ENCODE measurements at regions not wholly inside any gene's neighbourhood (a gene's known extent, or its start where the extent isn't known, plus 50 kb on each side); places are given as distances from the start of the nearest gene placed in this dataset.

GRCh38 chr19:34066007-34066643 lies 106.2 kb upstream of the LSM14A start:
- no peak for TF ChIP-seq CTCF (optimal IDR thresholded peaks at IDR 0.05 in 1 of 3, IDR thresholded peaks at IDR 0.05 in 1 of 3, conservative IDR thresholded peaks at IDR 0.05 in 1 of 3; ENCODE audit: extremely low read depth in 1 of 3, insufficient read depth in 2 of 3, low read length in 3 of 3)
- no peak for TF ChIP-seq EZH2 (IDR thresholded peaks at IDR 0.05; ENCODE audit: low read length)
